ENCODE measurements at regions not wholly inside any gene's neighbourhood (a gene's known extent, or its start where the extent isn't known, plus 50 kb on each side); places are given as distances from the start of the nearest gene placed in this dataset. TPM values are rescaled to one million over a fixed set of nuclear protein-coding genes. Genes with fewer than 3 reads are reported as not detected.

DNA sequence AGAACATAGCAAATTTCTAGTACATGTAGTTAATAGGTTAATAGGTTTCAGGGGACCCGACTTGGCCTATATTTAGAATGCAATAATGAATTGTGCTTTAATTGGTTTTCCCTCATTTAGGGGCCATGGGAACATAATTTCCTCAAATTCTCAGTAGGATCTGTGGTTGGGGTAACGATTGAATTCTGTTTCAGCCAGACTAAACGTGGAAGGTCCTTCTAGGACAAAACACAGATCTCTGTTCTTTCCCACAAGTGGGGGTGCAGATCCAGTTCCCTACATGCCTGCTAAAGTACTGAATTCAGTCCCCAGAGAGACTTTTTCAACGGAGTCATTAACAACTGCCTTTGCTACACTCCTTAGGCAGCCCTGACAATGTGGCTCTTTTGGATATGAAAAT lies 50.7 kb upstream of the AGBL1 start:
- TF ChIP-seq EZH2 (IDR thresholded peaks at IDR 0.05; ENCODE audit: borderline replicate concordance, insufficient read depth, low read depth, low read length, poor library complexity, severe bottlenecking): no peak
- TF ChIP-seq, protein P1, sequence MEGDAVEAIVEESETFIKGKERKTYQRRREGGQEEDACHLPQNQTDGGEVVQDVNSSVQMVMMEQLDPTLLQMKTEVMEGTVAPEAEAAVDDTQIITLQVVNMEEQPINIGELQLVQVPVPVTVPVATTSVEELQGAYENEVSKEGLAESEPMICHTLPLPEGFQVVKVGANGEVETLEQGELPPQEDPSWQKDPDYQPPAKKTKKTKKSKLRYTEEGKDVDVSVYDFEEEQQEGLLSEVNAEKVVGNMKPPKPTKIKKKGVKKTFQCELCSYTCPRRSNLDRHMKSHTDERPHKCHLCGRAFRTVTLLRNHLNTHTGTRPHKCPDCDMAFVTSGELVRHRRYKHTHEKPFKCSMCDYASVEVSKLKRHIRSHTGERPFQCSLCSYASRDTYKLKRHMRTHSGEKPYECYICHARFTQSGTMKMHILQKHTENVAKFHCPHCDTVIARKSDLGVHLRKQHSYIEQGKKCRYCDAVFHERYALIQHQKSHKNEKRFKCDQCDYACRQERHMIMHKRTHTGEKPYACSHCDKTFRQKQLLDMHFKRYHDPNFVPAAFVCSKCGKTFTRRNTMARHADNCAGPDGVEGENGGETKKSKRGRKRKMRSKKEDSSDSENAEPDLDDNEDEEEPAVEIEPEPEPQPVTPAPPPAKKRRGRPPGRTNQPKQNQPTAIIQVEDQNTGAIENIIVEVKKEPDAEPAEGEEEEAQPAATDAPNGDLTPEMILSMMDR (IDR thresholded peaks at IDR 0.05): no peak
- Histone ChIP-seq H3K27me3 (replicated peaks in 1 of 4; ENCODE audit: control extremely low read depth in 1 of 4, control insufficient read depth in 3 of 4, insufficient read depth in 4 of 4, low read length in 3 of 4) (no peaks in the 10 kb centered on the region), H3K4me2 (replicated peaks; ENCODE audit: low read depth, low read length, poor library complexity, severe bottlenecking) (no peak overlapping the region), H3K36me3 (replicated peaks in 1 of 2; ENCODE audit: control extremely low read depth in 1 of 2, control insufficient read depth in 1 of 2, extremely low read depth in 1 of 2, insufficient read depth in 2 of 2, low read length in 1 of 2) (no peaks in the 10 kb centered on the region), H3K4me1 (ENCODE audit: control insufficient read depth in 2 of 2, insufficient read depth in 2 of 2, low read length in 2 of 2) (no peaks in the 10 kb centered on the region), H3K9ac (ENCODE audit: low read length) (no peak overlapping the region), H3K4me3 (ENCODE audit: control extremely low read depth in 1 of 5, extremely low read depth in 1 of 5, insufficient read depth in 1 of 5, low read depth in 2 of 5, low read length in 4 of 5) (no peak overlapping the region), H3K27ac (ENCODE audit: low read length in 2 of 2) (no peak overlapping the region), H2AFZ (ENCODE audit: insufficient read depth, low read depth, low read length, poor library complexity, severe bottlenecking) (no peak overlapping the region), H3K79me2 (ENCODE audit: control insufficient read depth, insufficient read depth, low read length) (no peaks in the 10 kb centered on the region), H3K9me3 (ENCODE audit: control extremely low read depth in 1 of 3, control insufficient read depth in 2 of 3, insufficient read depth in 1 of 3, low read length in 2 of 3) (no peaks in the 10 kb centered on the region), H4K20me1 (ENCODE audit: control insufficient read depth, insufficient read depth, low read length, poor library complexity, severe bottlenecking) (no peaks in the 10 kb centered on the region)
- no CpG with 5 or more reads among the region's 4 CpGs for WGBS (ENCODE audit: insufficient coverage)
- H3K27ac Mint-ChIP-seq: no peak overlapping the region
- no peaks in the 10 kb centered on the region for H3K9me3 Mint-ChIP-seq (ENCODE audit: insufficient read depth)
- H3K4me3 Mint-ChIP-seq: no peak overlapping the region
- POLR2A ChIA-PET: no interaction called here
- CTCF ChIA-PET: no interaction called here
- no peak for DNase-seq
- ATAC-seq (ENCODE audit: low read depth): no peak
- intact Hi-C loops (cut with micrococcal nuclease): no loop called here
- H3K4me1 Mint-ChIP-seq: no peaks in the 10 kb centered on the region
- H3K27me3 Mint-ChIP-seq: peaks cover 2% of the 10 kb centered on the region

Small RNA genes in the stretch of these regions (small RNA-seq; reads per million reads assigned to genes)
- not detected for gene AC104229.1 (ENCODE audit: insufficient read length, low read depth, low replicate concordance)

Data from B cell (primary cell).